HG03571 (cell line): ENCODE measurements at regions not wholly inside any gene's neighbourhood (a gene's known extent, or its start where the extent isn't known, plus 50 kb on each side); places are given as distances from the start of the nearest gene placed in this dataset.

Experiments used
- ATAC-seq: cut with Tn5 transposase; IDR thresholded peaks from one replicate; pipeline ENCODE4 v1.9.1; 2021; ENCODE audit not compliant: unreplicated experiment

DNA sequence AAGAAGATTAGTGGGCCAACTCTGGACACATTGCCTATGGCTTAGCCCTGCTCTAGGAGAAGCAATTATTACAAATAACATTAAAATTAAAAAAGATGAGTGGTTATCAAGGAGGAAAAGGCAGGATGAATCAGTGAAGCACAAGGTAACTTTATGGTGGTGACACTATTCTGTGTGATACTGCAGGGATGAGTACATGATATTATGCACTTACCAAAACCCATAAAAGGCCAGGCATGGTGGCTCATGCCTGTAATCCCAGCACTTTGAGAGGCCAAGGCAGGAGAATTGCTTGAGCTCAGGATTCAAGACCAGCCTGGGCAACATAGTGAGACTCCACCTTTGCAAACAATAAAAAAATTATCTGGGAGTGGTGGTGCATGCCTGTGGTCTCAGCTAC lies 344.3 kb upstream of the CDIN1 start:
- ATAC-seq, result no peak

DNA sequence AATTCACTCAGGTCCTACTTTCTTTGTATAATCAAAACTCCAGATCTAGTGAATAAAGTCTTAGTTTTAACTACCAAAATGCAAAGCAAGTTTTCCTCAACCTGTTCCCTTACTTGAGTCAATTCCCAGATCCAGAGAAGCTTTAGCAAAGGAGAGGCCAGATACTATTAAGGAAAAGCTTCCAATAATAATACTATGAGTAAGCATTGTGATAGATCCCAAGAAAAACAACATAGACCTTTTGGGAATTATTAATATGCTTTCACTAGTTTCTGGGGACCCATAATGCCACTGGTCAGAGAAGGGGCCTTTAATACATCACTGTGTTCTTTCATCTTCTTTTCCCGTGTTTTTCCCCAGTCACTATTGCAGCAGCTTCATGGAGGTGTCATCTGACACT lies 339.9 kb upstream of the CDIN1 start:
- no peak for ATAC-seq

DNA sequence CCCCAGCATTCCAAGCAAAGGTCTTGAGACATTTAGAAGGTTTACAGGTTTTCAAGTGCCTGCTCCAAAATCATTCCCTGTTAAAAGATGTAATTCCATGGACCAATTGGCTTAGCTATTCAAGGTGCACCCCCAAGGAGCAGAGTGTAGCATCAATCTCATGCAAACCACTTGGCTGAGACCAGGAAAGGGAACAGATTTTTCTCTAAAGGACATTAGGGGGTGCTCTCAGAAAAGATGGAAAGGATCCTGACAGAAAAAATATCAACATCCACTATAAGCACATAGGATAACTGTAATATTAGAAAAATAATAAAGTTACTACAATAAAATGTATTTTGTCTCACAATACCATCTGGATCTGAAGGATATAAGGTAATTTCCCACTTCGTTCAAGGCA lies 328.0 kb upstream of the CDIN1 start:
- ATAC-seq, result no peak

DNA sequence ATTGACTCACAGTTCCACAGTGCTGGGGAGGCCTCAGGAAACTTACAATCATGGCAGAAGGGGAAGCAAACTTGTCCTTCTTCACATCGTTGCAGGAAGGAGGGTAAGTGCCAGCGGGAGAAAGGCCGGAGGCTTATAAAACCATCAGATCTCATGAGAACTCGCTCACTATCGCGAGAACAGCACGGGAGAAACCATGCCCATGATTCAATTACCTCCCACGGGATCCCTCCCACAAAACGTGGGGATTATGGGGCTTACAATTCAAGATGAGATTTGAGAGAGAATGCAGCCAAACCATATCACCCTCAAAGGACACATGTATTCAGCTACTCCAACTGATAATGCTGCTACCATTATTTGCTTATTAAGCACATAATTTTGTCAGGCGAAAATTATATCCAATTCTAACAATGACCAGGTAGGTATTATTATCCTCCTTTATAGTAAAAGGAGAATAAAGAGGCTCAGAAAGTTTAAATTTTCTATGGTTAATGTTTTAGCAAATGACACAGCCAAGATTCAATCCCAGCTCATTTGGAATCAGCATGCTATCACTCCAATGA lies 327.2 kb upstream of the CDIN1 start:
- ATAC-seq, result no peak

DNA sequence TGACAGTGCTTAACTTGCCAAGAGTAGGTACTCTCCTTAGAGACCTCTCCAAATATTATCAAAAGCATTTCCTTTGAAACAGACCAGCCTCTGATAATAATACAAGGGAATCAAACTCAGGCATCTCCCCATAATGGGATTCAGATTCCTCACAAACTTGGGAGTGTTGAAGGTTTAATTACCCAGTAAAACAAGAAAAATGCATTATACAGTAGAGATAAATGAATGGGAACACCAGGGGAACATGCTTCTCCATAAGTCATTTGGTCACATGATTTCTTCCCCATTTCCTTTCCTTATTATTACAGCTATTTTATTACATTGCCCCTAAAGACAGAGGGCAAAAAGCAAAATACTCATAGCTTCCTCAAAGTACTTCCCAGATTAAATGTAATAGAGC lies 325.0 kb upstream of the CDIN1 start:
- no peak for ATAC-seq

DNA sequence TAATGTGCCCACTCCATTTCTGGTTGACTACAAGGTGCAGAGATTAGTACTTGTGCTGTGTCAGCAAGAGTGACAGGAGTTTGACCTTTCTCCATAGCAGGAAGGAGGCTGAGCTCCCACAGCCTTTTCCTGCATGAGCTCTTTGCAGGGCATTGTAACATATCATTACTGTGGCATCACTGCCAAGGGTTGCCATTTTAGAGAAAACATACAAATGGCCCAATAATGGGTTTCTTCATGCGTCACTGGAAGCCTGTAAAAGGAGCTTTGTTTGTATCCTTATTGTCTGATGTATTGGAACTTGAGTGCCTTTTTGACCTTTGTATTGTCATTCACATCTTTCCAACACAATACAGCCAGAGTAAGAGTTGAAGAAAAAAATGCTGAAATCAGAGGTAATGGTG lies 323.0 kb upstream of the CDIN1 start:
- ATAC-seq, result no peak

DNA sequence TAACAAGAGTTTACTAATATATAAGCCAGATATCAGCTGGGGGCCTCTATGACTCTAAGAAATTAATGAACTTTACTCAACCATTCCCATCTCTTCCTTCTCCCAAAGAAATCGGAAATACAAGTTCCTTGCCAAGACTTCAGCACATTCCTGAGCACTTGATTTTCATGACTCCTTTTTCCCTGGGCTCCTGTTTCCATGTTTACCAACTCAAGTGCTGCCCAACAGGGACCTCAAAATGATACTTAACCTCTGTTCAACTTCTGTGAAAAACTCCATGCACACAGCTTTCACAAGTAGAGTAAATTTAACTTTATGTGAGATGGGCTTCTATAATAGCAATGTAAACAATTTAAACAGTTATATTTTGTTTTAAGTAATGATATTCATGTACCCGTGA lies 315.8 kb upstream of the CDIN1 start:
- ATAC-seq, result no peak

DNA sequence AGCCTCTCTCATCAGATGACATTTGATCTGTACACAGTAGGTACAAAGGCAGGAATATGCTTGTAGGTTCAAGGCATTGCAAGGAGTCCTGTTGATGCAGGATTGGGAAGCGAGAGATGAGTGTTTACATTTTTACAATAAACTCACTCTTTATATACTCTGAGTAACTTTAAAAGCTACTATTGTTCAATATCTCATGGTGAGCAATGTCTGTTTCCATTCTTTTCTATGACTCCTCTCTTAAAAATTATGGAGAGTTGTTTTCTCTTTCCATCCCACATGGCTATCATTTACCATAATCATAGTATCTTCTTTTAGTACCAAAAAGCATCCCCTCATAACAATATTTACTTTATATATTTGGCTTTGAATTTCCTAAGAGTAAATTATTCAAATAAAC lies 314.0 kb upstream of the CDIN1 start:
- no peak for ATAC-seq

DNA sequence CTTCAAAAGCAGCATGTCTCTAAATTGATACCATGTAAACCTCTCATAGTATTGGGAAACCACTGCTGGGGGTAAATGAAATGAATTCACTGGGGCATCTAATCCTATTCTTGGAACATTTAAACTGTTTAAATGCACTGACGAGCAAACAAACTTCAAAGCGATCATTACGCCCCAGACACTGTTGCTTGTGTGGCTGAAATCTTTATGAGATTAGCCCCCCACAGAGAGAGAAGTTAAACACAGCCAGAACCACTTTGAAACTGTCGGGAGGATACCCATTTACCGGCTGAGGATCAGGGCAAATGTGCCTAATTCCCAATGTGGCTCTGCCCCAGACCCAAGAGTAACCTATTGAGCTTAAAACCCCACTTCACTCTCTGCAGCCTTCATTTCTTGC lies 308.4 kb upstream of the CDIN1 start:
- no peak for ATAC-seq

DNA sequence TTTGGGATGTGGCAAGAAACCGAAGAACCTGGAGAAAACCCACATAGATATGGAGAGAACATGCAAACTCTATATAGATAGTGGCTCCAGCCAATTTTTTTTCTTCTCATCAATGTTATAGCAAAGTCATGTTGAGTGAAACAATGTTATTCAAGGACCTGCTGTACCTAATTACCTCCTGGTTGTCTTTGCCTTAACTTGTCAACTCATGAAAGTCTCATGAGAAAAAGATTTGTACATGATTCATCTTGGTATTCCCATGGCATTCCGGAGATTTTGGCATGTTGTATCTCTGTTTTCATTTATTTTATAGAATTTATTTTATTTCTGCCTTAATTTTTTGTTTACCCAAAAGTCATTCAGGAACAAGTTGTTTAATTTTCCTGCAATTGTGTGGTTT lies 303.8 kb upstream of the CDIN1 start:
- ATAC-seq, result no peak

DNA sequence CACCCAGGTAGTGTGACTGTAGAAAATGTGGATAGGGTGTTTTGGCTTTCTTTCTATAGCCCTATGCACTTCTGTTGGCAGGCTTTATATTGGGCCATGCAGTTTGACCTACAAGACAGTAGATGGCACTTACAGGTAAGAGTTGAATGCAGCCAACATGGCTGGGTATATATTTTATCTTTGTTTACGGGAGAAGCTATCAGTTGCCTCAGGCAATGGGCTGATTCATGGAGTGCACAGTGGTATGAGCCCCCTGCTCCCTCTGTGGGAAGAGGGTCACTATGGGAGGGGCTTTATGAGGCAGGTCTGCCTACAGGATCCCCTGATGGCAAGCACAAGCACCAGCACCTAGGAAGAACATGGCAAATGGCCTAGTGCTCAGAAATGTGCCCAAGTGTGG lies 301.2 kb upstream of the CDIN1 start:
- no peak for ATAC-seq

DNA sequence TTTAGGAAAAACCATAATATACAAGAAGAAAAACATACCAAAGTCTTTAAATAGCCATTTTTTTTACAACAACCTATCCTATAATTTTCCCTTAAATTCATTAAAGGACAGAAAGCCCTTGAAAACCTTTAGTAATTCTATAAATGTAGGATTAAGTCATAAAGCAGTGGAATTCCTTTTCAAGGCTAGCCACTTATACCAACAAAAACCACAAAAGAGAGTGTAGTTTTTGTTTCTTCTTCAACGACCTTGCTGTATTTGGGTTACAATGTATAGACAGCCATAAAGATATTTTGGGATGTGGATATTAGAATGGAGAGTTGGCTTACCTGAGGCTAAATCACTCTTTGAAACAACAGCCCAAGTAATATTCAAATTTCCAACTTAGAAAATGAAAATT lies 296.6 kb upstream of the CDIN1 start:
- no peak for ATAC-seq

DNA sequence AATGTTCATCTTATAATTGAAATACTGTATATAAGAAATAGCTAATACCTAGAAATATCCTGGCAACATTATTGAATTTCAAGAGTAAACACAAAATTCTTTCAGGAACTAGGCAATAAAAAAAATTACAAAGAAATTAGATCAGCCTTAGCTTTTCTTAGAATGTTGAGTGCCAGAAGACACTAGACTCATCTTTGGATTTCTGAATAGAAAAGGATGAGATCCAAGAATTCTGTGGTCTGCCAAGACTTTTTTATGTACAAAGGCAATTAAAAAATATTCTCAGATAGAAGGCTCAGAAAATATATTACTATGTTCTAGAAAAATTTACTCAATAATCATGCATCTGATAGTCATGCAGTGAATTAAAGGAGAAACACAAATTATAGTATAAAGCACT lies 294.5 kb upstream of the CDIN1 start:
- ATAC-seq, result no peak

DNA sequence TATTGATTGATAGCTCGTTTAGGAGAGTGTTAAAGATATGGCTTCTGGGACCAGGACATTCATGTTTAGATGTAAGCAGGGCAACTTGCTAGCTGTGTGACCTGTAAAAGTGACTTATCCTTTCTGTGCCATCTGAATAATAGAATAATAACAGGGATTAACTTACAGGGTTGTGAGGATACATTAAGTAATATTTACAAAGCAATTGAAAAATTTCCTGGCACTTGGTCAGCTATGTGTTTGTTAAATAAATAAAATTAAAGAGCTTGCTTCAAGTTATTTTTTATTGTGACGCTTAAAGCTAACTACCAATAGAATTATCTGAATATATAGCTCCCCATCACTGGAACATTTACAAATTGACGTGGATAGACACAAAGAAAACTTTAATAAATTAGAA lies 287.9 kb upstream of the CDIN1 start:
- ATAC-seq, result no peak

DNA sequence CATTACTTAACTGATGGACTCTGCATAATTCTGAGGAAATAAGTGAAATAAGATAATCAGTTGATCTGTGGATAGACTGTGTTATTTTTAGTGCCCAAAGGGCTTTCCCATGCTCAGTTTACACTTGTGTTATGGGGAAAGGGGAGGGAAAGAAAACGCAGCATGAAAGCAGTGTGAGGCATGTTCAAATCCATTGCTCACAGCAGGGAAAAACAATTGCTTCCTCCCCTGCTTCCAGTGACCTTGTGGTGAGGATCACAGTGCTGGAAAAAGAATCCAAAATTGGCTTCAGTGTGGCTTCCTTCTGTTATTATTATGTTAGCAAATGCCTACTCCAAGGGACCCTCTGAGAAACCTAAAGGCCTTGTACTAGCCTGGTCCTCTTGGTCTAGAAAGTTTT lies 285.1 kb upstream of the CDIN1 start:
- no peak for ATAC-seq

DNA sequence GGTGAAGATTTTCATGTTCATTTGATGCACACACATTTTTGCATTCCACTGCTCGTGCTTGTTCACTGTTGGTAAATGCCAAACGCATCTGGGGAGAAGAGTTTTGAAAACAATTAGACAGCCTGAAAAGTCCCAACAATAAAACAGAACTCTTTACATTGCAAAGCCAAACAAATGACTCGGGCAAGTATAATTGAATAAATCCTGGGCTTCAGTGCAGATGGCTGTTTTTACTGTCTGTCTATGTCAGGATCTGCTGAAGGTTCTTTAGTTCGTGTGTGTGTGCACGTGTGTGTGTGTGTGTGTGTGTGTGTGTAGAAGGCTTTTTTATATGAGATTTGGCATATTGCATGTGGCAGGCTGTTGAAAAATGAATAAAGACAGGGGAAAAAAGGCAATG lies 277.5 kb upstream of the CDIN1 start:
- no peak for ATAC-seq

DNA sequence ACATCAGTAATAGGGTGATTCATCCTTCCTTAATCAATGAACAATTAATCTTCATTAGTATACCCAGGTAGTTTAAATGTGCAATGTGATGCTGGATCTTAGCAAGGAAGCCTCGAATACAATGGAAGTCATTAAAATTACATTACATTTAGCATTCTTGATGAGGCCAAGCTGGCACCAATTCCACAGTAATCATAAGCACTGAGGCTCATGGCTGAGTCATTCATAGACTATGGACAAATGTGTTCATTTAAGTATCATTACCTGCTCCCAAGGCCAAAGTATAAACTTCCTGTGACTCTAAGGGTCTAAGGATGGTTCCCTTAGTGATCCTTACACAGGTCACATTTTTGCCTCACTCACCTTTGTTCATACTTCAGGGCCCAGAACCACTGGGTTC lies 266.4 kb upstream of the CDIN1 start:
- no peak for ATAC-seq

DNA sequence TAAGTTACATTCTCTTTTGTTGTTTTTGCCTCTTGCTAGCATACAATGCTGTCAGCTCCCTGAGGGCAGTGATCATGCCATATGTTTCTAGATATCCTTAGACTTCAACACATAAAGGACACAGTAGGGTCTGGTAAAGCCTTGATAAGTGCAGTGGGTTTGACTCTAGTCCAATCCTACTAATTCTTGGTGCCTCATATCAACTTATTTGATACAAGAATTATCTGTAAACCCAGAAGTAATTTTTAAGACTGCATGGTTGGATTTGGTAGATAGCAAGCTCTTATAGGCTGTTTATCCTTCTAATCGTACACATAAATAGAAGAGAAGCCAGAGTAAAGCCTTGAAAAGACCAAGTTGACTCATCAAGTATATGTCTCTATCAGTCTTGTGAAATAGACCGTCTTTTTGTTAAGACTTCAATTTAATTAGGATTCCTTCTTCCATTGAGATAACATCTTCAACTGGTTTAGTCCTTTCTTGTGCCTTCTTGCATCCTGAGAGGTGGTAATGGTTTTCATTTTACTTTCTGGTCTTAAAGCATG lies 265.6 kb upstream of the CDIN1 start:
- no peak for ATAC-seq

DNA sequence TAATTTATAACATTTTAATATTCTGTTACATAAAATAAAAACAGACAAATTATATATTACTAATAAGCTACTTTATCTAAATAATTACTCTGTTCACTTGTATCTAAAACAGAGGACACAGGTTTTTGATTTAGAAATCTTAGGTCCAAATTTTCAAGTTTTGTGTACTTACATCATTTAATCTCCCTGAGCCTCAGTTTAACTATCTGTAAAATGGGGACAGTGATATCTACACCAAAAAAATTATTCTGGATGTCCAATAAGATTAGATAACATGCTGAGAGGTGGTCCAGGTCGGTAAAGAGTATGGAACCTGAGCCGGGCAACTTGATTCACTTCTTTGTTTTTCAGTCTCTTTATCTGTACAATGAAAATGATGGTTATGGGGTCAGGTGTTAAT lies 263.8 kb upstream of the CDIN1 start:
- ATAC-seq, result no peak

DNA sequence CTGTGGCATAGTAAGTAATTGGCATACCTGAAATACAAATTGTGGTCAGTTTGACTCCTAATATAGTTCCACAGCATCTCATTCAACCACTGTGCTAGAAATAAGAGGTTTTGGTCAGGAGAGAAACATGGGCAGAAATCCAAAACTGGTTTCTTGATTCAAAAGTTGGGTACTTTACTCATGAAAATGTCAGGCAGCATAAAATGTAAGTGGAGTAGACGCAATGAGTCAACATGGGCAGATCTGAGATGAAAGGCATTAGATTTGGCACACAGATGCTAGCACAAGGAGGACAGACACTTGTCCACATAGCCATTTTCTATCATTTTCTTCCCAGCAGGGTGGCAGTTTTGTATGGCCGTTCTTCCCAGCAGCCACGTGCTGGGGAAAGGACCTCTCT lies 255.8 kb upstream of the CDIN1 start:
- no peak for ATAC-seq

DNA sequence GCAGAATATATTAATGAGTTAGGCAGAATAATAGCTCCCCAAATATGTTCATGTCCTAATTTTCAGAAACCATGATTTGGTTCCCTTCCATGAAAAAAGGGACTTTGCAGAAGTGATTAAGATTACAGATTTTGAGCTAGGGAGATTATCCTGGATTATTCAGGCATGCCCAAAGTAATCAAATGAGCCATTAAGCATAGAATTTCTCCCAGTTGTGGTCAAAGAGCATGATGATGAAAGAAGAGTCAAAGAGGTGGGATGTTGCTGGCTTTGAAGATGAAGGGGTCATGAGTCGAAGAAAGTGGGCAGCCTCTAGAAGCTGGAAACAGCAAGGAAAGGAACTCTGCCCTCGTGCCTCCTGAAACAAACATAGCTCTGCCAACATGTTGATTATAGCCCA lies 254.2 kb upstream of the CDIN1 start:
- no peak for ATAC-seq

DNA sequence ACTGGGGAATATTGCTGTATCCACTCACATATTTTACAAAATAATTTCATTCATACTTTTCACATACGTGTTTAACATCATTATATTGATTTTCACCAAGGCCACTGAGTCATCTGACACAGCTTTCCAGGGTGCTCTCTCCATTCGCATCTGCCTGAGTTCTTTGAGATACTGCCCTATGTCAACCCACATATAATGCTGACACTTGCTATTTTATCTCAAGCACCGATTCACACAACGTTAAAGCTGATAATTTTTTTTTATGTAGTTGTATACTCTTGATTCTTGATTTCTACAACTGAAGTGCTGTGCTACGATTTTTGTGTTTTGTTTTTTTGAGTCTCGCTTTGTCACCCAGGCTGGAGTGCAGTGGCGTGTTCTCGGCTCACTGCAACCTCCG lies 249.8 kb upstream of the CDIN1 start:
- ATAC-seq, result no peak

DNA sequence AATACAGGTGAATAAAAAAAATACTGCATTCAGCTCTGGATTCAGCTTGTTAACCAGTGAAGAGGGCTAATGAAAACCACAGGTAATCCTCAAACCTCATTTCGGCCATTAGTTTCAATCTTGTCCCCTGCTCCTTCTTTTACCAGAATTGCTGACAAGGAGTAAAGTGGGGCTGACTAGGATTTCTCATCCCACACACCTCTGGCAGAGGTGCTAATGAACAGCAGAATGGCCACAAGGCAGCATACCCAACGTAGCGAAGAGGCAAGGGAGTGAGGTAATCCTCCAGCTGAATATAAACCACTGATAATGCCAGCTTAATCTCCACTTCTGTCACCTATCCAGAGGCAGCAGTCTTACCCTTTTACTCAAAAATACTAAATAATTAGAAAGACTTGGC lies 248.8 kb upstream of the CDIN1 start:
- ATAC-seq, result no peak
